SK-N-SH (cell line): ENCODE measurements at regions not wholly inside any gene's neighbourhood (a gene's known extent, or its start where the extent isn't known, plus 50 kb on each side); places are given as distances from the start of the nearest gene placed in this dataset.

Source experiments
- CTCF ChIA-PET: fragments of 300-600, 350-600 bp; formaldehyde crosslinking; extraction: SDS; loops from one replicate; lab custom pipeline; 2021; lab: Yijun Ruan, JAX
- POLR2A ChIA-PET: fragments of 350-600 bp; sonication (Branson Sonifier 250); formaldehyde crosslinking; extraction: SDS; loops from one replicate; lab custom pipeline; 2020; ENCODE audit warnings: antibody characterized with exemption, inconsistent platforms; lab: Yijun Ruan, JAX
- DNase-seq: peaks from one replicate; pipeline ENCODE4 v3.0.0; 2012
- H2AFZ ChIP-seq: fragments of 200-600 bp; sonication (generic); 2 replicates; pipeline ENCODE4 v1.8.1; 2016; ENCODE audit warnings: antibody characterized with exemption, mild to moderate bottlenecking, low read depth
- H3F3A ChIP-seq: fragments of 200-600 bp; sonication (generic); replicated peaks from 2 replicates; pipeline ENCODE3; 2016; ENCODE audit warnings: antibody characterized with exemption, mild to moderate bottlenecking; ENCODE audit not compliant: insufficient read depth
- H3K27ac ChIP-seq, 2 experiments: fragments of 200-500 bp in 1 of 2; fragments of 200-600 bp in 1 of 2; sonication (Bioruptor generic) in 1 of 2; sonication (generic), shearing (Covaris generic) in 1 of 2; 2 replicates each; pipeline versions ENCODE4 v1.5.1 to v1.6.1; 2014 to 2016; ENCODE audit warnings: low read depth in 2 of 2, inconsistent platforms in 1 of 2, low read length in 1 of 2, mild to moderate bottlenecking in 1 of 2, mixed read lengths in 1 of 2
- H3K27me3 ChIP-seq: fragments of 200-600 bp; sonication (generic), shearing (Covaris generic); 2 replicates; pipeline ENCODE4 v1.6.1; 2016; ENCODE audit warnings: mixed run types; ENCODE audit not compliant: insufficient read depth
- H3K36me3 ChIP-seq, 2 experiments: fragments of 200-500 bp in 1 of 2; fragments of 200-600 bp in 1 of 2; sonication (Bioruptor generic) in 1 of 2; sonication (generic) in 1 of 2; replicated peaks in 1 of 2; 2 replicates each; pipeline versions ENCODE3 to v1.5.1; 2014 to 2016; ENCODE audit warnings: low read length in 1 of 2, mild to moderate bottlenecking in 1 of 2; ENCODE audit not compliant: insufficient read depth in 2 of 2, control insufficient read depth in 1 of 2
- H3K4me1 ChIP-seq, 2 experiments: fragments of 200-500 bp in 1 of 2; fragments of 200-600 bp in 1 of 2; sonication (Bioruptor generic) in 1 of 2; sonication (generic), shearing (Covaris generic) in 1 of 2; 2 replicates each; pipeline versions ENCODE4 v1.5.1 to v1.6.1; 2014 to 2016; ENCODE audit warnings: low read depth in 1 of 2, low read length in 1 of 2, mixed run types in 1 of 2; ENCODE audit not compliant: insufficient read depth in 2 of 2, control insufficient read depth in 1 of 2
- H3K4me2 ChIP-seq: fragments of 200-600 bp; sonication (generic), shearing (Covaris generic); 2 replicates; pipeline ENCODE4 v1.6.1; 2017; ENCODE audit warnings: mixed run types
- H3K4me3 ChIP-seq, 2 experiments: fragments of 200-500 bp in 1 of 2; fragments of 200-600 bp in 1 of 2; sonication (Bioruptor generic) in 1 of 2; sonication (generic), shearing (Covaris generic) in 1 of 2; 2 replicates each; pipeline versions ENCODE4 v1.5.1 to v1.8.1; 2014 to 2016; ENCODE audit warnings: low read depth in 2 of 2, inconsistent platforms in 1 of 2, low read length in 1 of 2, mild to moderate bottlenecking in 1 of 2, mixed read lengths in 1 of 2, moderate library complexity in 1 of 2
- H3K79me2 ChIP-seq: fragments of 200-600 bp; sonication (generic); 2 replicates; pipeline ENCODE4 v1.8.1; 2017; ENCODE audit warnings: mild to moderate bottlenecking; ENCODE audit not compliant: insufficient read depth
- H3K9ac ChIP-seq: fragments of 200-600 bp; sonication (generic); 2 replicates; pipeline ENCODE4 v1.6.1; 2017; ENCODE audit warnings: mixed run types
- H3K9me2 ChIP-seq: fragments of 200-600 bp; sonication (generic); 2 replicates; pipeline ENCODE4 v1.6.1; 2017; ENCODE audit warnings: mixed run types
- H3K9me3 ChIP-seq: fragments of 200-600 bp; sonication (generic); 2 replicates; pipeline ENCODE4 v1.6.1; 2017; ENCODE audit warnings: mixed run types, mild to moderate bottlenecking, moderate library complexity
- H4K20me1 ChIP-seq: fragments of 200-600 bp; sonication (generic); 2 replicates; pipeline ENCODE4 v1.6.1; 2017; ENCODE audit warnings: mild to moderate bottlenecking, mixed run types; ENCODE audit not compliant: insufficient read depth
- ELF1 ChIP-seq: IDR thresholded peaks from 2 replicates; pipeline ENCODE4 v1.4.0; 2012
- GABPA ChIP-seq: IDR thresholded peaks from 2 replicates; pipeline ENCODE4 v1.4.0; 2012; ENCODE audit warnings: low read depth, mild to moderate bottlenecking
- GATA2 ChIP-seq: sonication (generic); formaldehyde crosslinking; IDR thresholded peaks from 2 replicates; pipeline ENCODE4 v1.5.0; 2020; ENCODE audit warnings: mild to moderate bottlenecking, missing genetic modification reagents
- IRF3 ChIP-seq: fragments of 150-350 bp; IDR thresholded peaks from 2 replicates; pipeline ENCODE4 v1.6.1; 2016; ENCODE audit warnings: mild to moderate bottlenecking, low read depth, low read length
- NFIC ChIP-seq: IDR thresholded peaks from 2 replicates; pipeline ENCODE4 v1.4.0; 2012; ENCODE audit warnings: borderline replicate concordance
- PBX3 ChIP-seq: IDR thresholded peaks from 2 replicates; pipeline ENCODE4; 2012
- POLR2AphosphoS5 ChIP-seq: IDR thresholded peaks from 2 replicates; pipeline ENCODE4 v1.6.1; 2012; ENCODE audit warnings: low read depth, low read length
- REST ChIP-seq: IDR thresholded peaks from 2 replicates; pipeline ENCODE4 v1.6.1; 2012; ENCODE audit warnings: mild to moderate bottlenecking, low read depth, low read length, moderate library complexity
- RFX5 ChIP-seq: IDR thresholded peaks from 2 replicates; pipeline ENCODE4 v1.6.1; 2012; ENCODE audit warnings: mild to moderate bottlenecking, improper control_type of control experiment, low read length
- RXRA ChIP-seq: IDR thresholded peaks from 2 replicates; pipeline ENCODE4 v1.4.0; 2012; ENCODE audit warnings: low read depth, mild to moderate bottlenecking, borderline replicate concordance
- TAF1 ChIP-seq: IDR thresholded peaks from 2 replicates; pipeline ENCODE4 v1.6.1; 2012; ENCODE audit warnings: low read depth, mild to moderate bottlenecking, low read length, moderate library complexity, borderline replicate concordance
- TCF12 ChIP-seq: IDR thresholded peaks from 2 replicates; pipeline ENCODE4 v1.4.0; 2012
- TEAD4 ChIP-seq: IDR thresholded peaks from 2 replicates; pipeline ENCODE4 v1.4.0; 2012; ENCODE audit warnings: mild to moderate bottlenecking, borderline replicate concordance; ENCODE audit not compliant: insufficient read depth
- WGBS: methylation state at CpG from one replicate; pipeline ENCODE4 v1.1.6; 2017; ENCODE audit warnings: low lambda C conversion rate; 5-methylcytosine and 5-hydroxymethylcytosine counted together

GRCh38 chr16:29307598-29308507, 98.7 kb downstream of the NPIPB11 start:
- Histone ChIP-seq H4K20me1 (no peaks in the 10 kb centered on the region), H3K36me3 (no peaks in the 10 kb centered on the region), H3K4me2 (peak overlapping the region; percentile 28)
- ChIA-PET POLR2A (no interaction called here), CTCF (interaction anchor here (1.4 kb wide), 1 partner anchor 9 kb away, joined by 3 read pairs; no protein-coding TSS in a partner anchor)
- TF ChIP-seq POLR2AphosphoS5 (no peak), GATA2 (no peak), GABPA (no peak), IRF3 (no peak), TCF12 (no peak), RXRA (no peak), ELF1 (no peak), TEAD4 (no peak), NFIC (no peak)
- TF ChIP-seq, all 33 proteins: peak for 0
- Histone ChIP-seq H3K27me3 (no peaks in the 10 kb centered on the region), H2AFZ (no peak overlapping the region), H3F3A (peaks cover 8% of the 10 kb centered on the region), H3K9me2 (no peaks in the 10 kb centered on the region), H3K79me2 (no peaks in the 10 kb centered on the region), H3K9ac (no peak overlapping the region), H3K9me3 (no peaks in the 10 kb centered on the region), H3K4me3 (no peak overlapping the region), H3K4me1 (peaks cover 0 to 15% of the 10 kb centered on the region in 2 experiments; a peak in 2 of 4 replicates), H3K27ac (peak overlapping the region in 1 of 2 experiments; percentile 46; a peak in 1 of 4 replicates)
- DNase-seq = no peak
- WGBS = 88% methylated on average over 18 of the region's 19 CpGs

GRCh38 chr16:29306943-29307597, 99.4 kb downstream of the NPIPB11 start:
- Histone ChIP-seq H3K36me3 (no peaks in the 10 kb centered on the region), H3F3A (peaks cover 8% of the 10 kb centered on the region), H3K79me2 (no peaks in the 10 kb centered on the region), H3K9me3 (no peaks in the 10 kb centered on the region), H3K27me3 (no peaks in the 10 kb centered on the region), H3K4me3 (no peak overlapping the region), H3K27ac (peak overlapping the region in 1 of 2 experiments; percentile 32; a peak in 1 of 4 replicates), H3K4me1 (peaks cover 3 to 15% of the 10 kb centered on the region in 2 experiments; a peak in 2 of 4 replicates), H3K9me2 (no peaks in the 10 kb centered on the region), H4K20me1 (no peaks in the 10 kb centered on the region), H3K9ac (no peak overlapping the region), H3K4me2 (no peak overlapping the region), H2AFZ (peak overlapping the region; percentile 35; the same call in 1 of the 2 replicates)
- CTCF ChIA-PET = no interaction called here
- POLR2A ChIA-PET = no interaction called here
- 84% methylated on average over 6 of the region's 10 CpGs for WGBS
- no peak for DNase-seq
- TF ChIP-seq TCF12 (no peak), REST (no peak), POLR2AphosphoS5 (no peak), PBX3 (no peak), RFX5 (no peak), TAF1 (no peak)
